HG03039 (cell line): ENCODE measurements at regions not wholly inside any gene's neighbourhood (a gene's known extent, or its start where the extent isn't known, plus 50 kb on each side); places are given as distances from the start of the nearest gene placed in this dataset.
"Not testable (repeated sequence)": the region's sequence is repeated elsewhere in the genome, so short reads cannot be mapped to it uniquely, and the experiment has no call there.

ENCODE experiments used
- ATAC-seq: cut with Tn5 transposase; IDR thresholded peaks from one replicate; pipeline ENCODE4 v1.9.1; 2021; ENCODE audit warnings: mild to moderate bottlenecking, moderate library complexity; ENCODE audit not compliant: unreplicated experiment

DNA sequence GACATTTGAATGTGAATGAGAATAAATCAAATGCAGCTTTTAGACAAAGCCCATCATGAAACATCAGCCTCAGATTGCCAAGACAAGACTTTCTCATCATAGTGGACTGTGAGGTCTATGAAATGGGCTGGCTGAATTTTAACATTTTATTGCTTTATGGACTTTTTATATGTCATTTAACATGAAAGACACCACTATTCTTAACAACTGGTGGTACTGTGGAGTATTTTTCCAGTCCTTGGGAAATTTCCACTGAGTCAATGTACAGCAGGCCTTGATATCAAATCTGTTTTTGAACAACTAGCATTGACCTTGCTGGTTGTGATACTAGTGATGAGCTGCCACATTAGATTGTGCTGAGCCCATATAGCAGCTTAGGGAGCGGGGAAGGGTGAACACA, 326.6 kb upstream of the CITED2 start:
- ATAC-seq: no peak

GRCh38 chr6:139699911-139700310, 325.5 kb upstream of the CITED2 start:
- no peak for ATAC-seq

DNA sequence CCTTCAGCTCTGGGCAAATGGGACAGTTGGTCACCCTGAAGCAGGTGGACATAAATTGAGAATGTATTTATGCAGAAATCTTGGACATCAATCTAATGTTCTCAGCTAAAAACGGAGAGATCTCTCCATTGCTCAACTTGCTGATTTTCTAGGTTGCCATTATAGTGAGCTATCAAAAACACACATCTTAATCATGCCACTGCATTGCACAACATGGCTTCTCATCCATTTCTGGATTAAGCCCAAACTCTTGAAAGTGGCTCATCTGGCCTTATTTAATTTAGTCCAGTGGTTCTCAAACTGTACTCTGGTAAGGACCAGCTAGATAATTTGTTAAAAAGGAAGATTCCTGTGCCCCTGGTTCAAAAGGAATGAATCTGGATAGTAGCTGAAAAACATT, 324.9 kb upstream of the CITED2 start:
- ATAC-seq: no peak

DNA sequence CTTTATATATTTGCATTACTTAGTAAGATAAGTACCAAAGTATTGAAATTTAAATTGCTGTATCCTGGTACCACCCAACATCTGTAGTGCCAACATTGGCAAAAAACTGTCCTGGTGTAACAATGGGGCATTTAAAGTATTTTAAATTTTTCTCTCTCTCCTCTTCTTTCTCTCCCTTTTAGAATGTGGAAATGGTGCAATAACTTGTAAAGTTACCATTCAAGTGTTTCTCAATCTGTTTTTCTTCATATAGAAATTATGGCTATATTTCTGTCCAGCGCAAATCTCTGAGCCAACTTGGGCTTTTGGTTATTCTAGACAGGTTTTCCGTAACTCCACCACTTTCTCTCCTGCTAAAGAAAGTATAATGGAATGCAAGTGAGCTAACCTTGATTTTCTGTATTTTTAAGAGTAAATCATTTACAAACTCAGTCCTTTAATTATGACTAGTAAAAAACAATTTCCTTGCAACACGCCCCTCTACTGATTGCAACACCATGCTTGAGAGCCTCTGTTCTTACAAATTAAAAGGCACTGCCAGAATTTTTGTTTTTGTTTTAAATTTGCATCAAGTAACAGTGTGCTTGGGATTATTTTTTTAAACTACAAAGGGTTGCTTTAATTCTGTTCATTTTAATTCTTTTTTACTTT, 324.2 kb upstream of the CITED2 start:
- no peak for ATAC-seq

DNA sequence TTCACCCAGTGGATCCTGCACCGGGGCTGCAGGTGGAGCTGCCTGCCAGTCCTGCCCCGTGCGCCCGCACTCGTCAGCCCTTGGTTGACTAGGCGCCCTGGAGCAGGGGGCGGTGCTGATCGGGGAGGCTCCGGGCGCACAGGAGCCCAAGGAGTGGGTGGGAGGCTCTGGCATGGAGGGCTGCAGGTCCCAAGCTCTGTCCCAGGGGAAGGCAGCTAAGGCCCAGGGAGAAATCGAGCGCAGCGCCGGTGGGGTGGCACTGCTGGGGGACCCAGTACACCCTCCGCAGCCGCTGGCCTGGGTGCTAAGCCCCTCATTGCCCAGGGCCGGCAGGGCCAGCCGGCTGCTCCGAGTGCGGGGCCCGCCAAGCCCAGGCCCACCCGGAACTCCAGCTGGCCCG, 323.4 kb upstream of the CITED2 start:
- not testable (repeated sequence) for ATAC-seq

GRCh38 chr6:139696991-139697390, 322.5 kb upstream of the CITED2 start:
- not testable (repeated sequence) for ATAC-seq

GRCh38 chr6:139695361-139695760, 320.9 kb upstream of the CITED2 start:
- ATAC-seq: no peak

DNA sequence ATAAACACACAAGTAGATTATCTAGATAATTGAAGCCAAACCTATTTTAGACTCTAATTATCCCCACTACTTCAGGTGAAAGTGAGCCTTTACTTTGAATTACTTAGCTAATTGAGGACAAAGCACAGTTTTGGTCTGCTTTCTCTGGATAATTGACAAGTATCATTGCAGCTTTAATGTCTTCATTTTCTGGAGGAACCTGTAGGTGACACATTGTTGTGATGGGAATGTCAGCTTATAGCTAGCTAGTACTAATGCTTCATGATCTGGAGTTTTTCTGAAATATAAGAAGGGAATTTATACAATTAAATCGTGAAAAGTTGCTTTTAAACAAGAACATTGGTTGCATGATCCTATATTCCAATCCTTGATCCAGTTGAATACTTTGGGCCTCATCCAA, 319.3 kb upstream of the CITED2 start:
- no peak for ATAC-seq

GRCh38 chr6:139690007-139690406, 315.6 kb upstream of the CITED2 start:
- ATAC-seq: no peak

DNA sequence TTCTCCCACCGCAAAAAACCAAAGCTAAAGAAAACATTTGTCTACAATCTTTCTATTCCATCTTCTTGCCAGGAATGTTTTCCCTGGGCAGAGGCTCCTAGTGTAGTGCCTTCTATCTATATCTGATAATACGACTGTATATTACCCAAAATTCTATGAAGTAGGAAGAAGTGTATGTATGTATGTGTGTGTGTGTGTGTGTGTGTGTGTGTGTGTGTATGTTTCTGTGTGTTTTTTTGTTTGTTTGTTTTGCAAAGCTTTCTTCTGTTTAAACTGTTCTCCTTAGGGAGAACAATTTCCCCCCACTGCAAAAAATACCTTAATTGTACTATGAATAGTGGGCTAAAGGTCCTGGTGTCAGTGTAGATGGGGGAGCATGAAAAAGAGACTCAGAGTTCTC, 312.6 kb upstream of the CITED2 start:
- no peak for ATAC-seq

DNA sequence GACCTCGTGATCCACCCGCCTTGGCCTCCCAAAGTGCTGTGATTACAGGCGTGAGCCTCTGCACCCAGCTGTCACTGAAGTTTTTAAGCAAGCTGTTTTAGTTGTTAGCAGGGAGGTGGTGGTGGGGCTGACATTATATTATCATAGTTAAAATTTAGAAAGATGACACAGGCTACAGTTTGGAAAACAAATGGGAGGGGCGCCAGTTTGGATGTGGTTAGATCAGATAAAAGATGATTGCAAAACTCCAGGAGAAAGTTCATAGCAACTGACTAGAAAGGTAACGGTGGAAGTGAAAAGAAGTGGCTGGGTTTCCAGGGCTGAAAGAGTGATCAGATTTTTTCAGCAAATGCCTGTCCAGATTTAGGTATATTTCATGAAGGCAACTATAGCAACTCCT, 311.9 kb upstream of the CITED2 start:
- no peak for ATAC-seq

DNA sequence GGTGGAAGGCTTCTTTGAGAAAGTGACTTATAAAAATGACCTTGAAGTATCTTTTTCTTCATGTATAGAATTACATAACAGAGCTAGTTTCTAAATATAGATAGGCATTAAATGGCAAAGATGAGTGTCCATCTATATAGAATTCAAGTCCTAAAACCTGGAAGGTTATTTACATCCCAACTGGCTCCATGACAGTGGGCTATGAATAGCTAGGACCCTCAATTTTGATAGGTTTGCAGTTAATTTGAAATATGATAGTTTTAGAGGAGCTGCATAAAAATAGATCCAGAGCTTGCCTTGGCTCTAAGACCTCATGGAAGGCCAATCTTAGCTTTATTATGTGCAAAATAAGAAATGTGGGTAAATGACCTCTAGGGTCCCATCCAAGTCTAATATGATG, 310.6 kb upstream of the CITED2 start:
- no peak for ATAC-seq

DNA sequence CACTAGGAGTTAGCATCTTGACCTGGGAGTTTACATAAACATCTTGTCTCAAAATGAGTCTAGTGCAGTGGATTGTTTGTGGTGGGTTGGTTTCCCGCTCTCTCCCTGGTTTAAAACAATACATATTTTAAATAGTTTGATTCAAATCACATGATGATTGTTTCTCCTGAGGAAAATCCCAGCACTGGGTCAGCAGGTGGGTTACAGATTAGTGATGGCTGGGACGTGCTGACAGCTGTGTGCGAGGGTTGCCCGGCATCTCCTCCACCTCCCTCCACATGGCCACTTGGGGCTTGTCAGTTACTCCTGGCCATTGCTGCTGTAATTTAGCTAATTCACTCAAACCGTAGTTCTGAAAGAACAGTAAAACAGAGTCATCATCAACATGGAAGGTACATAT, 306.4 kb upstream of the CITED2 start:
- no peak for ATAC-seq

DNA sequence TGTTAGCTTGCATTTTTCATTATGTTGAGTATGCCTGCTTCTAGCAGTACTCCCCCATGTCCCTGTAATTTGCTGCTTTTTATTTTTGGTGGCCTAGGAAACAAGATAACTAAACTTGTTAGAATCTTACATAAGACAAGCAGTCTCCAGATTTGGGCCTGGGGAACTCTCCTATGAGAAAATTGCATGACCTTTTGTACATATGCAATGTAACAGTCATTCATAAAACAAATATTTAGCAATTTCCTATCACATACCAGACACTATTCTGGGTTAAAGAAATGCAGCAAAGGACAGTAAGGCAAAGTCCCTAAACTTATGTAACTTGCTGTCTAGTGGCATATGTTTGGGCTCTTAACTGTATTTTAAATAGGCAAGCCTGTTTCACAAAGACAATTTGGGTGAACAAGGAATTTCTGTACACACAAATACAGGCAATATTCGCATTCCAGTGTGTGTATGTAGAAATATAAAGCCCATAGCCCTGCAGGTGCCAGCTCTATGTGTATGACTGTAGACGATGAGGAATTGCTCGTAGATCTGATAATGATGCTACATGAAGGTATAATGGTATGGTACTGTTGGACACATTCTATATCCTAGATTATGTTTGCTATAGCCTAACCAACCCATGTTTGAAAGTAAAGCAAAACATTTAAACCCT, 305.2 kb upstream of the CITED2 start:
- no peak for ATAC-seq

DNA sequence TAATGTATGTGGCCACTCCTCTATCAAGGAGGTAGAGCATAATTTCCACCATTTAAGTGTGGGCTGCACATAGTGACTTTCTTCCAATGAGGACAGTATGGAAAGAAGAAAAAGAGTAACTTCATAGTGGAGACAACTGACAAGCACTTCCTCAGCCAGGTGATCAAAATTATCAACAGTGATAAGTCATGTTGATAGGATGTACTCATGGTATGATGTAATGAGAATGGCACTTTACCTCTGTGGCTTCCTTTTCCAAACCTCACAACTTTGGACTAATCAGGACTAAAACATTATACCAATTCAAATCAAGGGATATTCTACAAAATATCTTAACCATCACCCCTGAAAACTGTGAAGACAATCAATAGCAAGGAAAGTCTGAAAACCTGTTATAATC, 302.3 kb upstream of the CITED2 start:
- ATAC-seq: no peak

- no peak for ATAC-seq
Measured at GRCh38 chr6:139666284-139666683, 291.8 kb upstream of the CITED2 start.

- no peak for ATAC-seq
Measured at GRCh38 chr6:139663996-139664395, 289.5 kb upstream of the CITED2 start.

- no peak for ATAC-seq
Measured at GRCh38 chr6:139659711-139660110, 285.3 kb upstream of the CITED2 start.

GRCh38 chr6:139659196-139659595, 284.7 kb upstream of the CITED2 start:
- no peak for ATAC-seq

DNA sequence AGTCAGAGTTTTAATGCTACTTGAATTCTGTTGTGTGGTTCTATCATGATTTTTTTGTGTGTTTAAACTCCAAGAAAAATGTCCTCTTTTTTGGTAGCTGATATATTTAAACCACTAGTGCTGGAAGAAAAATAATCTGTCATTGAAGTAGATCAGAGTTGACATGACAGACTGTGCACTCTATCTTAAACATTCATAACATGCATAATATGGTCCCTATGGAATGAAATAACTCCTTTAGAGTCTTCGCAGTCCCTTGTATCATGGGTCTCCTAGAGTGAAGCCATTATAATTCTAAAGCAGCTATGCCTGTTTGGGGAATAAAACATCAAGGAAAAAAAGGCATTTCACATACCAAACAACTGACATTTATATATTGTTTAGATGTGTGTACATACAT, 282.7 kb upstream of the CITED2 start:
- ATAC-seq: no peak

DNA sequence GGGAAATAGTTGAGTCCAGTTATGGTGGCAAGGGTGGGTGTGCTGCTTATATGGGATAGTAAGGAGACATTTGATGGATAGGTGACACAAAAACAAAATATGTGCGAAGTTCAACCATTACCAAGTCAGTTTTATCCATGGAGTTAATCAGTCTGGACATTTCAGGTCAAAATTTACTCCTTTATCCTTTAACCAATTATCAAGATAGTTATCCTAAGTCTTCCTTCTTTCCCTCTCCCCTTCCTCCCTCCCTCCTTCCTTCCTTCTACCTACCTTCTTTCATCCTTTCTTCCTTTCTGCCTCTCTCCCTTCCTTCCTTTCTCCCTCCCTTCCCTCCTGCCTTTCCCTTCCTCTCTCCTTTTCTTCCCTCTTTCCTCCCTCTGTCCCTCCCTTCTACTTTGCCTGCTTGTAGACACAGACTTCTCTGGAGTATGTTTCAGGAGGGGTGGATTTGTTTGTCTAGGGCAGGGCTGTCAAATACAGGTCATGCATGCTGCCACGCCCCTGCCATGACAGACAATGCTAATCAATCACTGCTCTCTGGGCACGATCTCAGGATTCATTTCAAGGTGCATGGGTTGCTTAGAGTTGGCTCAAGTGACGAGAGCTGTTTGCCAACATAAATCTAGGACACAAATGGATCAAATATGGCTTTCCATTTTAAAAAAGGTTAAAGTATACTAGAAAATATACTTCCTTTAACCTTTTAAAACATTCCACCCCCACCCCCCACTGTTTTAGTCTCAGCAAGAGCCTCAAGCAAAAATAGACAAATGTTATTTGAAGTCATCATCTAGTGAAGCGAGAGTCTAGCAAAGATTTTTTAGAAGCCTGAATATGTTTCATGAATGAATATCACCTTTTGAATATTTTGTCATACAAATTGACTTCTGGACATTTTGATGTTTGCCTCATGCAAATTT, 281.6 kb upstream of the CITED2 start:
- ATAC-seq: no peak
